Esophagus squamous epithelium (tissue), 5 donors: ENCODE measurements at regions not wholly inside any gene's neighbourhood (a gene's known extent, or its start where the extent isn't known, plus 50 kb on each side); places are given as distances from the start of the nearest gene placed in this dataset.

Experiments used
- DNase-seq: peaks from one replicate; lab custom pipeline; 2025; lab: John Stamatoyannopoulos, UW
- H3K27ac ChIP-seq, 4 donors: fragments of 200-600 bp; sonication (generic); one replicate each; pipeline ENCODE4 v1.5.1; 2016 to 2019; ENCODE audit warnings: mild to moderate bottlenecking in 1 of 4
- H3K27me3 ChIP-seq, 4 donors: fragments of 200-600 bp; sonication (generic); 1 replicate in 3 of 4; 2 replicates in 1 of 4; pipeline versions ENCODE4 v1.5.1 to v1.6.0; 2017 to 2021; ENCODE audit warnings: antibody characterized with exemption in 1 of 4
- H3K36me3 ChIP-seq, 3 donors: fragments of 200-600 bp; sonication (generic); one replicate each; pipeline ENCODE4 v1.5.1; 2016 to 2019
- H3K4me1 ChIP-seq, 3 donors: fragments of 200-600 bp; sonication (generic); one replicate each; pipeline ENCODE4 v1.5.1; 2017 to 2019
- H3K4me3 ChIP-seq, 4 donors: fragments of 200-600 bp; sonication (generic); 1 replicate in 3 of 4; 2 replicates in 1 of 4; pipeline ENCODE4 v1.5.1; 2016 to 2019; ENCODE audit warnings: mild to moderate bottlenecking in 2 of 4, moderate library complexity in 1 of 4
- H3K9me3 ChIP-seq, 3 donors: fragments of 200-600 bp; sonication (generic); one replicate each; pipeline ENCODE4 v1.5.1; 2016 to 2019
- CTCF ChIP-seq, 6 experiments: fragments of 450-650 bp in 4 of 6; fragments of 200-600 bp in 2 of 6; sonication (generic) in 2 of 6; IDR thresholded peaks; one replicate each; pipeline ENCODE4 v1.5.1; 2016 to 2019; ENCODE audit warnings: antibody characterized with exemption in 6 of 6, mild to moderate bottlenecking in 4 of 6, moderate library complexity in 4 of 6
- POLR2A ChIP-seq, 4 donors: fragments of 450-650 bp; IDR thresholded peaks; one replicate each; pipeline ENCODE4 v1.6.1; 2017; ENCODE audit warnings: antibody characterized with exemption in 4 of 4, mild to moderate bottlenecking in 4 of 4, moderate library complexity in 3 of 4
- WGBS, 2 donors: methylation state at CpG; one replicate each; pipeline ENCODE4 v1.1.5; 2018; 5-methylcytosine and 5-hydroxymethylcytosine counted together
- intact Hi-C: fragments of 100-400 bp; cut with DNase I; formaldehyde crosslinking; loops from one replicate; pipeline ENCODE4 v1.15.0; 2022
- donor health status: DM: yes; HTN: yes; CAD: no.

DNA sequence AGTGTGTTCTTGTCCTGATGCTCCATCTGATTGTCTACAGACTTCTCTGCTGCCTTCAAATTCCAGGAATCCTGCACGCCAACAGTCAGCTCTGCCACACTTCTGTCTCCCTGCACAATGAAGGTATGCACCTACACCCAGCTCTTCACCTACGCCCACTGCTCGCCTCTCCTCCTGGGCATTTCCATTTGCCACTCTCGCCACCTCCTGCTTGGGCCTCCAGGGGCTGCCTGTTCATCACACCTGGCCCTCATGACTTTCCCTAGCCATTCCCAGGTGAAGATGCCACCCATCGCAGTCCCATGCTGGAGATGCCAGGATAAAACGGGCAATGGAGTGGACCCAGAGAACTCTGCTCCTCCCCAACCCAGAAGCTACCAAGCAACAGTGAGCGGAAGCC is 96.5 kb upstream of the ATP1A1 start:
- no peaks in the 10 kb centered on the region for H3K36me3 ChIP-seq
- H3K27ac ChIP-seq: no peak overlapping the region
- H3K4me1 ChIP-seq: peaks cover 0 to 5% (median 0%) of the 10 kb centered on the region in 3 donors
- intact Hi-C loops: no loop called here
- 88 to 95% methylated on average over 5 to 6 of the region's 7 CpGs for WGBS, 2 donors
- no peak for TF ChIP-seq CTCF (IDR thresholded peaks at IDR 0.05)
- TF ChIP-seq POLR2A (IDR thresholded peaks at IDR 0.05): no peak
- no peaks in the 10 kb centered on the region for H3K27me3 ChIP-seq
- no peak overlapping the region for H3K4me3 ChIP-seq
- no peaks in the 10 kb centered on the region for H3K9me3 ChIP-seq
- DNase-seq: no peak

GRCh38 chr1:116277840-116278540 is 95.1 kb upstream of the ATP1A1 start:
- Histone ChIP-seq H3K4me1 (peaks cover 0 to 5% (median 0%) of the 10 kb centered on the region in 3 donors), H3K27ac (no peak overlapping the region), H3K9me3 (no peaks in the 10 kb centered on the region), H3K36me3 (no peaks in the 10 kb centered on the region), H3K4me3 (no peak overlapping the region), H3K27me3 (no peaks in the 10 kb centered on the region)
- DNase-seq: no peak
- WGBS, 2 donors: 65 to 67% methylated on average over 6 of the region's 6 CpGs
- TF ChIP-seq CTCF (IDR thresholded peaks at IDR 0.05) (no peak), POLR2A (IDR thresholded peaks at IDR 0.05) (no peak)
- intact Hi-C loops: no loop called here

- TF ChIP-seq CTCF (IDR thresholded peaks at IDR 0.05): no peak
- no peak for TF ChIP-seq POLR2A (IDR thresholded peaks at IDR 0.05)
- Histone ChIP-seq H3K27ac (no peak overlapping the region), H3K27me3 (no peaks in the 10 kb centered on the region)
Measured at GRCh38 chr1:116278541-116278866, 94.5 kb upstream of the ATP1A1 start.

GRCh38 chr1:116279715-116280114 is 93.3 kb upstream of the ATP1A1 start:
- TF ChIP-seq POLR2A (IDR thresholded peaks at IDR 0.05) (no peak), CTCF (IDR thresholded peaks at IDR 0.05) (no peak)
- intact Hi-C loops: no loop called here
- DNase-seq: no peak
- no peak overlapping the region for H3K27ac ChIP-seq
- 24 to 34% methylated on average over 3 of the region's 3 CpGs for WGBS, 2 donors
- H3K9me3 ChIP-seq: no peaks in the 10 kb centered on the region
- peaks cover 0 to 5% (median 0%) of the 10 kb centered on the region in 3 donors for H3K4me1 ChIP-seq
- no peaks in the 10 kb centered on the region for H3K36me3 ChIP-seq
- no peaks in the 10 kb centered on the region for H3K27me3 ChIP-seq
- H3K4me3 ChIP-seq: no peak overlapping the region

More at GRCh38 chr1:116278541-116278866, 94.5 kb upstream of the ATP1A1 start:
- intact Hi-C loops: no loop called here
- no peak for DNase-seq
- no peaks in the 10 kb centered on the region for H3K36me3 ChIP-seq
- H3K4me1 ChIP-seq: peaks cover 0 to 5% (median 0%) of the 10 kb centered on the region in 3 donors
- H3K9me3 ChIP-seq: no peaks in the 10 kb centered on the region
- no peak overlapping the region for H3K4me3 ChIP-seq
- WGBS, 2 donors: 97 to 99% methylated on average over 6 of the region's 6 CpGs

DNA sequence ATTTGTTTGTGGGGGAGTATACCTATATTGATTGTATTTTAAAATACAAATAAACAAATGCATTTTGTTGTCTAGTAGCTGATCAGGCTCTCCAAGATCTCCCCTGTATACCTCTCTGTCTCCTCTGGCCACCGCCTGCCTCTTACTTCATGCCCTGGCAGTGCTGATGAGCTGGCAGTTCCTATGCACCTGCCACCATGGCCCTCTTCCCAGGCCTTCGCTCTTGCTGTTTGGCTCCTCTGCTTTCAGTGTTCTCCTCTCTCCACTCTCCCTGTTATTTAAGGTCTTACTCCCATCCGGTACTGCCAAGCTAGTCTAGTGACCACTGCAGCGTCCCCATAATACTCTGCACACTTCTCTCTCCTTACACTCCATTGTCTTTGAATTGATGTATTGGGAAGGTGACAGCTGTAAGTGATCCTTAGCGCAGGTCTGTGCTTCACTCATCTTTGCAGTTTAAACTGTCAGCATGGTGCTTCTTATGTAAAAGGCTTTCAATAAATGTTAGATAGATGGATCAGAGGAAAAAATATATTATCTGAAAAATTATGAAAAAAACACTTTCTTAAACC is 88.1 kb upstream of the ATP1A1 start:
- TF ChIP-seq CTCF (IDR thresholded peaks at IDR 0.05) (no peak), POLR2A (IDR thresholded peaks at IDR 0.05) (no peak)
- Histone ChIP-seq H3K36me3 (no peaks in the 10 kb centered on the region), H3K4me3 (no peak overlapping the region), H3K9me3 (no peaks in the 10 kb centered on the region), H3K4me1 (peaks cover 3 to 30% (median 16%) of the 10 kb centered on the region in 3 donors), H3K27ac (no peak overlapping the region), H3K27me3 (no peaks in the 10 kb centered on the region)
- 77 to 87% methylated on average over 5 of the region's 5 CpGs for WGBS, 2 donors
- intact Hi-C loops: no loop called here
- DNase-seq: no peak
